HCT116 (cell line): ENCODE measurements at regions not wholly inside any gene's neighbourhood (a gene's known extent, or its start where the extent isn't known, plus 50 kb on each side); places are given as distances from the start of the nearest gene placed in this dataset.

ENCODE experiments used
- ATAC-seq: fragments of 200-7000 bp; cut with Tn5 transposase; 2 replicates; pipeline ENCODE4 v1.9.1; 2020; ENCODE audit warnings: mild to moderate bottlenecking, moderate library complexity
- BruUV-seq: library from RNA; stranded (reverse); fragments of 400-500 nt; replicated peaks from 2 replicates; lab custom pipeline; 2021; lab: Mats Ljungman, UMichigan
- CTCF ChIA-PET: fragments of 300-600 bp; sonication (Branson Sonifier 250); formaldehyde crosslinking; loops from one replicate; lab custom pipeline; 2021; ENCODE audit warnings: antibody characterized with exemption; lab: Charles Lee
- POLR2A ChIA-PET: fragments of 300-600, 350-600 bp; sonication (Branson Sonifier 250); formaldehyde crosslinking; loops from one replicate; lab custom pipeline; 2021; ENCODE audit warnings: antibody characterized with exemption; lab: Charles Lee
- RAD21 ChIA-PET, 2 experiments: fragments of 300-600 bp; sonication (Branson Sonifier 250); formaldehyde crosslinking; loops; one replicate each; lab custom pipeline; 2023; ENCODE audit warnings: low total read pairs in 2 of 2; ENCODE audit not compliant: uncharacterized antibody in 2 of 2, unreplicated experiment in 2 of 2, low non-redundant PET in 1 of 2; lab: Charles Lee
- DNase-seq: peaks from one replicate; pipeline ENCODE4 v3.0.0-alpha.2; 2010; ENCODE audit warnings: low read depth, low spot score
- H2AFZ ChIP-seq: fragments of 200-600 bp; shearing (Covaris generic), sonication (generic); 2 replicates; pipeline ENCODE4 v1.6.1; 2017; ENCODE audit warnings: low read depth, mixed run types, mixed read lengths, antibody characterized with exemption, low read length; ENCODE audit not compliant: poor library complexity, severe bottlenecking
- H3K27ac ChIP-seq: 2 replicates; pipeline ENCODE4 v1.5.1; 2012; ENCODE audit warnings: low read depth, low read length
- H3K27me3 ChIP-seq: fragments of 200-600 bp; sonication (generic); 2 replicates; pipeline ENCODE4 v1.6.1; 2016; ENCODE audit warnings: mixed run types, low read length, mixed read lengths; ENCODE audit not compliant: insufficient read depth
- H3K36me3 ChIP-seq, 2 experiments: fragments of 200-500 bp in 1 of 2; fragments of 200-600 bp in 1 of 2; sonication (Bioruptor generic) in 1 of 2; sonication (generic) in 1 of 2; 2 replicates each; pipeline versions ENCODE4 v1.5.1 to v1.6.1; 2014 to 2016; ENCODE audit warnings: low read length in 2 of 2, inconsistent platforms in 1 of 2, mixed read lengths in 1 of 2, mixed run types in 1 of 2; ENCODE audit not compliant: insufficient read depth in 2 of 2, control insufficient read depth in 1 of 2
- H3K4me1 ChIP-seq, 2 experiments: fragments of 200-600 bp in 1 of 2; sonication (generic) in 1 of 2; 2 replicates each; pipeline versions ENCODE4 v1.5.1 to v1.6.1; 2012 to 2017; ENCODE audit warnings: low read length in 2 of 2, inconsistent platforms in 1 of 2, mild to moderate bottlenecking in 1 of 2, mixed read lengths in 1 of 2, mixed run types in 1 of 2, moderate library complexity in 1 of 2; ENCODE audit not compliant: insufficient read depth in 2 of 2, control insufficient read depth in 1 of 2
- H3K4me2 ChIP-seq: fragments of 200-600 bp; sonication (generic); 2 replicates; pipeline ENCODE4 v1.6.1; 2017; ENCODE audit warnings: mixed run types, low read length, mixed read lengths
- H3K4me3 ChIP-seq, 2 experiments: fragments of 200-600 bp in 1 of 2; sonication (generic) in 1 of 2; replicated peaks in 1 of 2; 2 replicates each; pipeline ENCODE4 v1.5.1; 2011 to 2016; ENCODE audit warnings: low read length in 2 of 2, control low read depth in 1 of 2, low read depth in 1 of 2, mild to moderate bottlenecking in 1 of 2, mixed read lengths in 1 of 2, mixed run types in 1 of 2
- H3K79me2 ChIP-seq: fragments of 200-600 bp; sonication (generic); 2 replicates; pipeline ENCODE4 v1.6.1; 2017; ENCODE audit warnings: mild to moderate bottlenecking, mixed run types, low read length, moderate library complexity, mixed read lengths; ENCODE audit not compliant: insufficient read depth
- H3K9ac ChIP-seq: fragments of 200-600 bp; sonication (generic); 2 replicates; pipeline ENCODE4 v1.6.1; 2016; ENCODE audit warnings: low read length, mixed read lengths
- H3K9me2 ChIP-seq: fragments of 200-600 bp; sonication (generic), shearing (Covaris generic); 2 replicates; pipeline ENCODE4 v1.6.1; 2017; ENCODE audit warnings: mixed run types, mild to moderate bottlenecking, moderate library complexity; ENCODE audit not compliant: insufficient read depth
- H3K9me3 ChIP-seq, 2 experiments: fragments of 200-500 bp in 1 of 2; fragments of 200-600 bp in 1 of 2; sonication (Bioruptor generic) in 1 of 2; sonication (generic) in 1 of 2; 2 replicates each; pipeline ENCODE4 v1.6.1; 2014 to 2017; ENCODE audit warnings: low read length in 2 of 2, mixed read lengths in 2 of 2, inconsistent platforms in 1 of 2, low read depth in 1 of 2, mild to moderate bottlenecking in 1 of 2, mixed run types in 1 of 2, moderate library complexity in 1 of 2; ENCODE audit not compliant: control insufficient read depth in 1 of 2, insufficient read depth in 1 of 2
- H4K20me1 ChIP-seq: fragments of 200-600 bp; sonication (generic), shearing (Covaris generic); 2 replicates; pipeline ENCODE4 v1.6.1; 2017; ENCODE audit warnings: mixed run types, mild to moderate bottlenecking, moderate library complexity; ENCODE audit not compliant: insufficient read depth
- ATF3 ChIP-seq: IDR thresholded peaks from 2 replicates; pipeline ENCODE4 v1.6.1; 2012
- CEBPB ChIP-seq: IDR thresholded peaks from 2 replicates; pipeline ENCODE4 v1.6.1; 2012; ENCODE audit warnings: low read depth
- ELF1 ChIP-seq: IDR thresholded peaks from 2 replicates; pipeline ENCODE4 v1.6.1; 2012; ENCODE audit warnings: low read depth, borderline replicate concordance
- FOSL1 ChIP-seq: IDR thresholded peaks from 2 replicates; pipeline ENCODE4 v1.6.1; 2012; ENCODE audit warnings: low read depth
- JUND ChIP-seq: IDR thresholded peaks from 2 replicates; pipeline ENCODE4 v1.6.1; 2012
- POLR2A ChIP-seq: IDR thresholded peaks from 2 replicates; pipeline ENCODE4 v1.7.0; 2011; ENCODE audit warnings: borderline replicate concordance; ENCODE audit not compliant: insufficient read depth, insufficient read length; ENCODE audit errors: extremely low read depth
- POLR2AphosphoS5 ChIP-seq: IDR thresholded peaks from 2 replicates; pipeline ENCODE4 v1.6.1; 2011; ENCODE audit warnings: mild to moderate bottlenecking, low read depth, low read length, moderate library complexity
- RAD21 ChIP-seq: IDR thresholded peaks from 2 replicates; pipeline ENCODE4 v1.6.1; 2012; ENCODE audit warnings: low read depth, mild to moderate bottlenecking
- SIN3A ChIP-seq: IDR thresholded peaks from 2 replicates; pipeline ENCODE4 v1.6.1; 2012; ENCODE audit warnings: low read depth
- SP1 ChIP-seq: IDR thresholded peaks from 2 replicates; pipeline ENCODE4 v1.6.1; 2012; ENCODE audit warnings: low read depth
- TCF7L2 ChIP-seq: IDR thresholded peaks from 2 replicates; pipeline ENCODE4 v1.7.0; 2011; ENCODE audit warnings: borderline replicate concordance, inconsistent platforms; ENCODE audit not compliant: insufficient read depth, insufficient read length; ENCODE audit errors: extremely low read depth
- YY1 ChIP-seq: IDR thresholded peaks from 2 replicates; pipeline ENCODE4 v1.6.1; 2011; ENCODE audit warnings: low read length, low read depth, moderate library complexity, mild to moderate bottlenecking; ENCODE audit not compliant: insufficient replicate concordance; ENCODE audit errors: extremely low read depth
- ZFX ChIP-seq: fragments of 450-650 bp; IDR thresholded peaks from 2 replicates; pipeline ENCODE4 v1.6.1; 2017
- ZNF274 ChIP-seq: fragments of 200-500 bp; sonication (Bioruptor generic); IDR thresholded peaks from 2 replicates; pipeline ENCODE4 v1.6.1; 2014; ENCODE audit warnings: mild to moderate bottlenecking, low read depth, low read length, inconsistent platforms
- intact Hi-C: fragments of 100-400 bp; cut with micrococcal nuclease; formaldehyde crosslinking; loops from 2 replicates; pipeline ENCODE4 v1.10.0; 2022
- TF ChIP-seq, protein P1 (sequence below): IDR thresholded peaks from 2 replicates; pipeline ENCODE4 v1.6.1; 2011; ENCODE audit warnings: mild to moderate bottlenecking, low read length, moderate library complexity; ENCODE audit not compliant: insufficient replicate concordance; ENCODE audit errors: extremely low read depth
- TF ChIP-seq, protein P2 (sequence below), 3 experiments: fragments of 200-600 bp in 1 of 3; sonication (generic) in 1 of 3; IDR thresholded peaks in 2 of 3; conservative IDR thresholded peaks in 1 of 3; 2 replicates each; pipeline ENCODE4 v1.5.1; 2012 to 2017; ENCODE audit warnings: low read depth in 2 of 3, low read length in 2 of 3, antibody characterized with exemption in 1 of 3, borderline replicate concordance in 1 of 3, control low read depth in 1 of 3, mild to moderate bottlenecking in 1 of 3, mixed read lengths in 1 of 3, mixed run types in 1 of 3, moderate library complexity in 1 of 3; ENCODE audit not compliant: insufficient read depth in 1 of 3

DNA sequence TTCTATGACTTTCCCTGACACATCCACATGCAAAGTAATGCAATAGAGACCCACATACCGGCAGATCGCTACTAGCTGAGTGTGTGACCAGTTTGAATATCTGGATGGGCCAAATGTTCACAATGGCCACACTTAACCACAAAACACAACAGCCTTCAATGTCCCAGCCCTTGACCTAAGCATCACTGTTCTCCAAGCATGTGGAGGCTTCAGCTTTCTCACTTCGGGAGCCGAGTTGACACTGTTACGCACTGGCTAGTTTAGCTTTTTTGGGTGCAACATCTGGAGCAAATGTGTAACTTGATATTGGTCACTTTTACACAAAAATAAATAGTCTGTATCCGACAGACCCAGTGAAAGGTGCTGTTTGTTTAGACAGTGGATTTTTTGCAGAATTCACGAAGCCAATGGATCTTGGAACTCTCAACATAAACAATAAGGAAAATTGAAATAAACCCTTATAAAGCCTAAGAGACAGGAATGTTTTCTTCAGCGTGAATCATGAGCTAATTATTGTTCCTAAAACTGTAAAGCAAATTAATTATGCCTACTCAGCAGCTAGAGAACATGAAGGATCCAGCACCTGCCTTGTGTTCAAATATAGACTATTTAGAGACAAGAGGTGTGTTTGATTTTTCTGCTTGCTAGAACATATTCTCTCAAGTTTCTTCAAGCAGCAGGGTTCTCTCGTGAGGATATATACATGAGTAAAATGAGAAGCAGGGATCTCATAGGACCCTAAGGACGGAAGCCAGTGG lies 117.6 kb upstream of the JCAD start:
- ChIA-PET POLR2A (no interaction called here), RAD21 (no interaction called here), CTCF (no interaction called here)
- no peak overlapping the region for H3K4me2 ChIP-seq
- H3K9me2 ChIP-seq, result no peaks in the 10 kb centered on the region
- no peak overlapping the region for H3K27ac ChIP-seq
- no peaks in the 10 kb centered on the region for H3K9me3 ChIP-seq
- BruUV-seq, result no TSS peak
- no peaks in the 10 kb centered on the region for H3K36me3 ChIP-seq
- DNase-seq (no peak), ATAC-seq (no peak)
- no peaks in the 10 kb centered on the region for H4K20me1 ChIP-seq
- no peaks in the 10 kb centered on the region for H3K79me2 ChIP-seq
- H3K27me3 ChIP-seq, result no peaks in the 10 kb centered on the region
- H3K9ac ChIP-seq, result no peak overlapping the region
- no peak for TF ChIP-seq ELF1
- TF ChIP-seq POLR2AphosphoS5, result no peak
- TF ChIP-seq, protein P1, sequence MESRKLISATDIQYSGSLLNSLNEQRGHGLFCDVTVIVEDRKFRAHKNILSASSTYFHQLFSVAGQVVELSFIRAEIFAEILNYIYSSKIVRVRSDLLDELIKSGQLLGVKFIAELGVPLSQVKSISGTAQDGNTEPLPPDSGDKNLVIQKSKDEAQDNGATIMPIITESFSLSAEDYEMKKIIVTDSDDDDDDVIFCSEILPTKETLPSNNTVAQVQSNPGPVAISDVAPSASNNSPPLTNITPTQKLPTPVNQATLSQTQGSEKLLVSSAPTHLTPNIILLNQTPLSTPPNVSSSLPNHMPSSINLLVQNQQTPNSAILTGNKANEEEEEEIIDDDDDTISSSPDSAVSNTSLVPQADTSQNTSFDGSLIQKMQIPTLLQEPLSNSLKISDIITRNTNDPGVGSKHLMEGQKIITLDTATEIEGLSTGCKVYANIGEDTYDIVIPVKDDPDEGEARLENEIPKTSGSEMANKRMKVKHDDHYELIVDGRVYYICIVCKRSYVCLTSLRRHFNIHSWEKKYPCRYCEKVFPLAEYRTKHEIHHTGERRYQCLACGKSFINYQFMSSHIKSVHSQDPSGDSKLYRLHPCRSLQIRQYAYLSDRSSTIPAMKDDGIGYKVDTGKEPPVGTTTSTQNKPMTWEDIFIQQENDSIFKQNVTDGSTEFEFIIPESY, result no peak
- TF ChIP-seq ZFX, result no peak
- TF ChIP-seq TCF7L2, result no peak
- TF ChIP-seq JUND, result no peak
- no peak for TF ChIP-seq RAD21
- TF ChIP-seq CEBPB, result no peak
- TF ChIP-seq YY1, result no peak
- TF ChIP-seq SIN3A, result no peak
- TF ChIP-seq, protein P2, sequence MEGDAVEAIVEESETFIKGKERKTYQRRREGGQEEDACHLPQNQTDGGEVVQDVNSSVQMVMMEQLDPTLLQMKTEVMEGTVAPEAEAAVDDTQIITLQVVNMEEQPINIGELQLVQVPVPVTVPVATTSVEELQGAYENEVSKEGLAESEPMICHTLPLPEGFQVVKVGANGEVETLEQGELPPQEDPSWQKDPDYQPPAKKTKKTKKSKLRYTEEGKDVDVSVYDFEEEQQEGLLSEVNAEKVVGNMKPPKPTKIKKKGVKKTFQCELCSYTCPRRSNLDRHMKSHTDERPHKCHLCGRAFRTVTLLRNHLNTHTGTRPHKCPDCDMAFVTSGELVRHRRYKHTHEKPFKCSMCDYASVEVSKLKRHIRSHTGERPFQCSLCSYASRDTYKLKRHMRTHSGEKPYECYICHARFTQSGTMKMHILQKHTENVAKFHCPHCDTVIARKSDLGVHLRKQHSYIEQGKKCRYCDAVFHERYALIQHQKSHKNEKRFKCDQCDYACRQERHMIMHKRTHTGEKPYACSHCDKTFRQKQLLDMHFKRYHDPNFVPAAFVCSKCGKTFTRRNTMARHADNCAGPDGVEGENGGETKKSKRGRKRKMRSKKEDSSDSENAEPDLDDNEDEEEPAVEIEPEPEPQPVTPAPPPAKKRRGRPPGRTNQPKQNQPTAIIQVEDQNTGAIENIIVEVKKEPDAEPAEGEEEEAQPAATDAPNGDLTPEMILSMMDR (IDR thresholded peaks at IDR 0.05 in 2 of 3, conservative IDR thresholded peaks at IDR 0.05 in 1 of 3; ENCODE audit: borderline replicate concordance in 1 of 3, insufficient read depth in 1 of 3, low read depth in 2 of 3, low read length in 2 of 3), result no peak
- no peak for TF ChIP-seq ZNF274
- no peak for TF ChIP-seq SP1
- no peak for TF ChIP-seq POLR2A
- no peak for TF ChIP-seq ATF3
- TF ChIP-seq FOSL1, result no peak
- intact Hi-C loops, result no loop called here
- H2AFZ ChIP-seq, result no peak overlapping the region
- H3K4me3 ChIP-seq, result no peak overlapping the region
- H3K4me1 ChIP-seq, result no peaks in the 10 kb centered on the region; a peak in 1 of 4 replicates
